GM18499 (cell line): ENCODE measurements at regions not wholly inside any gene's neighbourhood (a gene's known extent, or its start where the extent isn't known, plus 50 kb on each side); places are given as distances from the start of the nearest gene placed in this dataset.

Experiments
- ATAC-seq: cut with Tn5 transposase; IDR thresholded peaks from one replicate; pipeline ENCODE4 v1.9.1; 2021; ENCODE audit warnings: moderate number of reproducible peaks; ENCODE audit not compliant: insufficient read depth, unreplicated experiment

DNA sequence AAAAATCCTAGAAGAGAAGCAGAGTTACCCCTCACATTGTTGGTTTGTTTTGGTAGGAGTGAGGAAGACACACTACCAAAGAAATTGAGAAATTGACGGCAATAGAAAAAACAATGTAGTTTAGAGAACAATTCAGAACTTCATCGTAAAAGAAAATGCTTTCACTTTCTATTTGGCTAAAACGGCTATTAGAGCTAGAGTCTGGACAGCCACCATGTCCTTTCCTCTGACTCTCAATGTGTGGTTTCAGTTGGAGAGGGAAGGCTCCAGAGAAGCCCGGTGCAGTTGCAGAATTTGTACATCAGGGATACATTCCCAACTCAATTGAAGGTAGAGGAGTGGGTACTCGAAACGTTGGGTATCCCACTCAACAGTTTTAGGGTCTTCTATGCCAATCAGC is 535.3 kb downstream of the GALC start:
- ATAC-seq: no peak

DNA sequence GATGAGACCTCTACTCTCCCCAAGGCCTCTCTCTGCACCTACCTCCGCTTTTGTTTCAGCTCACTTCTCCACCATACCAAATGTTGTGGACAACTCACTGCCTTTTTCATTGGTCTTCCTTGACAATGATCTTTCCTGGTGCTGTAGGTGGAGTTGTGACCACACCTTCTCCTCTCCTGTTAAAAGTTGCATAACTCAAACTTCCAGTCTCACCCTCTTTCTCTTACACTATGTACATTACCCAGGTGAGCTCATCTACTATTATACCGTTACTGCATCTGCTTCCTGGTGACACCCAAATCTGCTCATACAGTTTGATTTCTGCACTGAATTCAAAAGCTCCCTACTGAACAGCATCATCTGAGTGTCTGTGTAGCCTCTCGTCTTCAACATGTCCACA is 542.8 kb downstream of the GALC start:
- ATAC-seq: no peak

GRCh38 chr14:87449016-87449415 is 544.0 kb downstream of the GALC start:
- no peak for ATAC-seq

- ATAC-seq: no peak
These were observed 549.2 kb downstream of the GALC start for GRCh38 chr14:87443787-87444186.

DNA sequence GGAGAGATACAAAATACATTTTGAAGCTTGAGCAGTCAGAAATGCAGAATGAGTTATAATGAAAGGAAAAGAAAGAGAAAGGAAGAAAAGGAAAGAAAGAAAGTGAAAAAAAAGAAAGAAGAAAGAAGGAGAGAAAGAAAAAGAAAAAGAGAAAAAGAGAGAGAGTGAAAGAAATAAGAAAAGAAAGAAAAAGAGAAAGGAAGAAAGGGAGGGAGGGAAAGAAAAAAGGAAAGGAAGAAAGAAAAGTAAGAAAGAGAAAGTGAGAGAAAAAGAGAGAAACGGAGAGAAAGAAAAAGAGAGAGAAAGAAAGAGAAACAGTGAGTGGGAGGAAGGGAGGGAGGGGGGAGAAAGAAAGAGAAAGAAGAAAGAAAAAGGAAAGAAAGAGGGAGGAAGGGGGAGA is 549.9 kb downstream of the GALC start:
- ATAC-seq: no peak

DNA sequence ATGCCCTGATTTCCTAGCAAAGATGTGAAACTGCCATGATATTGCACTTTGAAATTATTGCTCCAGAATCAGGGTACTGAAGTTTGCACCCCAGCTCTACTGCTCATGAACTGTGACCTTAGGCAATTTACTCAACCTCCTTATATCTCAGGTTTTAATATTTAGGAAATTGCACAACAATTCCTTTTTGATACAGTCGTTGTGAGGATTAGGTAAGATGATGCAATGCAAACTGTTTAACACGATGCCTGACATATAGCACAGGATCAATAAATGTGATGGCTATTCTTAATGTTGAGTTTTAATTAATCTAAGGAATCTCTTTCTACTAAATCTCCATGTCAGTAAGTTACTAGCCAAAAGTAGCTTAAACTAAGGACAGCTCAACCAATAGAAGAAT is 555.8 kb downstream of the GALC start:
- ATAC-seq: no peak

GRCh38 chr14:87434680-87435079 is 558.3 kb downstream of the GALC start:
- ATAC-seq: no peak

DNA sequence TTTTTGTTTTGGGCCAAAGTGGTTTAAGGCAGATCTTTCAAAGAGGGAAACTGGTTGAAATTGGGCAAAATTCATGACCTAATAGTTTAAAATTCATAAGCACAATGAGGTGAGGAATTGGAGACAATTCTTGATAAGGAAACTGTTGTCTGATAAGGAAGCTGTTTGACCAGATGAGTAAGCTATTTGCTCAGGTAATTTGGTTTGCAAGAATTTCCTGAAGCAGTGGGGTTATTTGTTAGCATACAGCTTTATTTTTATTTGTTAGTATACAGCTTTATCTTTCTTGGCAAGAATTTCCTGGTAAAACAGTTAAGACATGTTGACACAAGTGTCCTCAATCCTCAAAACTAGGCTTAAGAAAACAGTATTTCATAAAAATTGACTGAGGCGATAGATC is 559.0 kb downstream of the GALC start:
- no peak for ATAC-seq

GRCh38 chr14:87432698-87433097 is 560.3 kb downstream of the GALC start:
- no peak for ATAC-seq

DNA sequence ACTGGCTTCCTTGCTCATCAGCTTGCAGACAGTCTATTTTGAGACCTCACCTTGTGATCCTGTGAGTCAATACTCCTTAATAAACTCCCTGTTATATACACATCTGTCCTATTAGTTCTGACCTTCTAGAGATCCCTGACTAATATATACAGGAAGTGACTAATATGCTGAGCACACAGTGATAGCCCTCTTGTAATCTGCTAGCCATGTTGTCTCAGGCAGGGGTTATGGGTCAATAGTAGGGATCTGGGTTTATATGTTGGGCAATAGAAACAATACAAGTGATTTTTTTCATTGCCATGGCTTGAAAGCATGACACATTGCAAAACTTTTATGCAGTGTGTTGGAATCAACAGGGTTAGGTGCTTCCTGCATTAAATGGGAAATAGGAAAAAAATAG is 562.2 kb downstream of the GALC start:
- no peak for ATAC-seq

- ATAC-seq: no peak
These were observed 562.8 kb downstream of the GALC start for GRCh38 chr14:87430214-87430613.

- ATAC-seq: no peak
These were observed 573.1 kb downstream of the GALC start for GRCh38 chr14:87419925-87420324.

DNA sequence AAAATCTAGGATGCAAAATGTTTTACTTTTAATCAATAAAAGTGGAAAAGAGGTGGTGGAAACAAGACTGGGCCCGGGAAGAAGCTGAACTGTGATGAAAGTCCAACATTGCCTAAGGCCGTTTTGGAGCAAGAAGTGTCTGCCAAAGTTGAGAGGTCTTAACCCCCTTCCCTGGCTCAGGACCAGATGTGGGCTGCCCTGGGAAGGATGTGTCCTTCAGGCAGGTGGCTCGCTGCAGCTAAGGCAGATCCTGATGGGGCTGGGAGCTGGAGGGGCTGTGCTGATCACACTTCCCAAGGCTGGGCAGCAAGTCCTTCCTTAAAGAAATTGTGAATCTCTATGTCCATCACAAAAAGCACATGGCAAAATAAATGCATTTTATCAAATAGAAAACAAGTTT is 581.6 kb downstream of the GALC start:
- no peak for ATAC-seq

DNA sequence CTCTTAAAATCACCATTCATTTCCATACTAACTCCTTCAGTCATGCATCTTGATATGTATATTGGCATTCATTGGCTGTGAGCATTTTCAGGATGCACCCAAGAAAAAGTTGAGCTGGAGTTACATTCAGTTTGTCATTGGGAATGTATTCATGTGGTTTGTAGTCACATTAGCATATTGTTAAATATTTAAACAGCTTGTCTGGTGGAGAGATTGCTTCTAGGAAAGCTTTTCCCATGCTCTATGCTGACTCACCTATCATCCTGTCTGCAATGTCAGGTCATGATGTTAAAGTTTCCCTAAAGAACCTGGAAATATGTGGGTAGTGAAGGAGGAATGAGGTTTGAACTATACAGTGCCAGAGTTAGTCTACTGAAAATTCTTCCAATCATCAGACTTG is 583.6 kb downstream of the GALC start:
- no peak for ATAC-seq

DNA sequence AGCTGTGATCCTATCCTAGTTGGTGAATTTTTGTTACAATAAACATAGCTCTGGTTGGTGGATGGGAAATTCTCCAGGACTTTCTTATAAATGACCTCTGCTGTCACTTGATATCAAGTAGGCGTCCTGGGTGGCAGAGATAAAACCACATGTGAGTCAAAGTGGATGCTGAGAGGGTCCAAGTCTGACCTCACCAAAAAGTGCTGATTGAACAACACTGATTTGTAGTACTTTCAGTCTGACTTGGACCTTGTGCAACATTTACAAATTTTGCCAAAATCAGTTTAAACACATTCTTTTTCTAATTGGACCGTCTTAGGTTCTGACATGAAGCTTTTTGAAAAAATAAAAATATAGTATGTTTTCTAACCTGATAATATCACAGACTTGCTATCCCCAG is 585.6 kb downstream of the GALC start:
- no peak for ATAC-seq

- no peak for ATAC-seq
These were observed 587.4 kb downstream of the GALC start for GRCh38 chr14:87405563-87405962.

DNA sequence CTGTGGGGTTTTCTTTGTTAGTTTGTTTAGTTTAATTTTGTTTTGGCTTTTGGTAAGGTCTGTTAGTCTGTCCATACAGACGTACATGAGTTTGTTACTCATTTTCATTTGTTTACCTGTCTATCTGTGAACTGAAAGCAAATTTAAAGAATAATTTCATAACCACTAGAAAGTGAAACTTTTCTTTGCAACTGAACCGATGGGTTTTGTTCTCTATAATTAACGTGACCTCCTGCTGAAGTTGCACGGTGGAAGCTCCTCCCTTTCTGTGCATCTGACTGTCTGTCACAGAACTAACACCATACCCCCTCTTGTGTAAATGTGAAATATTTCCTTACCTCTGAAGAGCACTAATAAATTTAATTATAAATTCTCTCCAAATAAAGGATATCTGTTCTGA is 595.5 kb downstream of the GALC start:
- ATAC-seq: no peak

DNA sequence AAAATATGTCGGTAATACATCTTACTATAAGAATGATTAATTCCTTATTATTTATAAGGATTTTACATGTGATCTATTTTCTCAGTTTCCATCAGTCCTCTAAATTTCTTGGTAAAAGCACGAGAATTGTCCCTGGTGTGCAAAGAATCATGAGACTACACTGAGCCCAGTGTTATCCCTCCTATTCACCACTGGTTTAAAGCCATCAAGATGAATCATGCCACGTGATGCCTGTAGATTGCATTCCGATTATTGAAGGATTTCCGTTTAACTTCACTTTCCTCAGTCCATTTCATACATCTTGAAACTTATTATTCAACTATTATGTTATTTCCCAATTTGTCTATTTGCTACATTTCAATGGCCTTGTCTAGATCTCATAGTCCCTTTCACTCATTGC is 601.9 kb downstream of the GALC start:
- no peak for ATAC-seq

DNA sequence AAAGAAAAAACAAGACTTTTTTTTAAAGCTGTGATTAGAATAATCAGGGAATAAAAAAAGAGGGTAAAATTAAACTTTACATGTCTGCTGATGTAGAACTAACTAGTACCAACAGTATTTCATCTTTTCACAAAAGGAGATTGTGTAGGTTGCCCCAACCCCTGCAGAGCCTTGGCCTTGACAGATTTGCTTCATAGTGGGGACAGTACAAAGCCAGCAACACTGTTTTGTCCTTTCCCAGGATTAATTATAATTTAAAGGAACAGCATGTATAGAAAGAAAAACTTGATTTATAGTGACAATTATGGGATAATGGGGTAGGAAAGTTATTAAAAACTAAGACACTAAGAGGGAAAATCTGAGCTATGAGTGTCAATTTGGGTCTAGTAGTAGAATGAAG is 604.0 kb downstream of the GALC start:
- no peak for ATAC-seq

- ATAC-seq: no peak
These were observed 605.2 kb downstream of the GALC start for GRCh38 chr14:87387806-87388205.

GRCh38 chr14:87386524-87386923 is 606.5 kb downstream of the GALC start:
- no peak for ATAC-seq

DNA sequence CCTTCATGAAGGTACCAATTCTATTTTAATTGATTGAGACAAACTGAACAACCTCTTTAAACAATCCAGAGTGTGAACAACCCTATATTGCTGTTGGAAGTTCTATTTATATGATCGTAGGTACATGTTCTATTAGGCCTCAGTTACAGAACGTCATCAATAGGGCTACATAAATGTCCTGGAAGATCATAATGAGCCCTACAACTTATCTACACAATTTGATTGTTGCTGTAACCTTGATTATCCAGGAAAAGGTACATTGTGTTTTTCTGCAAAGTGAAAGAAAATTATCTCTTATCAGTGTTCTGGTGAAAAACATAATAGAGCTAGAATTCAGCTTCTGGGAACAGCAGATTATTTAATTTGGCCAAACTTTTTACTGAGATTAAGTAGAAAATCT is 612.9 kb downstream of the GALC start:
- ATAC-seq: no peak

DNA sequence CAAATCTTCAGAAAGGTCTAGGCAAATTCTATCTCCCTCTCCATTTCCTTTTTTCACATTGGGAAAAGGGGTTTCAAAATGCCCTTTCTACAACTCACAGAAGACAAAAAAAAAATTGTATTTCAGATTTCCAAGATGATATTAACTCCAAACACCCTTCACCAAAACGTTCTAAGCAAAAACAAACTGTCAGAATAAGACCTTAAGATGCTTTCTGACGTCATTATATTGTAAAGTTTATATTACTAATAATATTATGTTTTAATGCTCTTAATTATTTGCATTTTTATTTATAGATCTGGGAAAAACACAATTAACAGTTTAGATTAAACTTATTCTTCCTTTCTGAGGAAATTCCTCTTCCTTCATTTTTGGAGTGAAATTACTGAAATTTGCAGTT is 624.2 kb downstream of the GALC start:
- ATAC-seq: no peak
